Aorta (tissue), 5 donors: ENCODE measurements at regions not wholly inside any gene's neighbourhood (a gene's known extent, or its start where the extent isn't known, plus 50 kb on each side); places are given as distances from the start of the nearest gene placed in this dataset.

ENCODE experiments used
- ATAC-seq: fragments of 200-7000 bp; cut with Tn5 transposase; one replicate; pipeline ENCODE4 v1.9.1; 2022; ENCODE audit warnings: moderate library complexity; ENCODE audit not compliant: low FRiP score
- DNase-seq, 2 donors: peaks; one replicate each; pipeline ENCODE4 v3.0.0-alpha.2; 2020
- H3K27ac ChIP-seq, 2 donors: one replicate each; pipeline ENCODE4 v1.5.1; 2013; ENCODE audit warnings: low read length in 2 of 2, mild to moderate bottlenecking in 2 of 2, moderate library complexity in 2 of 2, control low read depth in 1 of 2, inconsistent platforms in 1 of 2, low read depth in 1 of 2
- H3K27me3 ChIP-seq, 2 donors: one replicate each; pipeline ENCODE4 v1.6.1; 2013; ENCODE audit warnings: control low read depth in 1 of 2, low read length in 1 of 2, mild to moderate bottlenecking in 1 of 2, moderate library complexity in 1 of 2; ENCODE audit not compliant: insufficient read depth in 2 of 2, control insufficient read depth in 1 of 2
- H3K36me3 ChIP-seq, 2 donors: one replicate each; pipeline ENCODE4 v1.6.1; 2013; ENCODE audit warnings: control low read depth in 1 of 2, low read length in 1 of 2, mild to moderate bottlenecking in 1 of 2; ENCODE audit not compliant: insufficient read depth in 2 of 2, control insufficient read depth in 1 of 2
- H3K4me1 ChIP-seq, 2 donors: one replicate each; pipeline ENCODE4 v1.6.1; 2013; ENCODE audit warnings: low read length in 2 of 2, control low read depth in 1 of 2, mild to moderate bottlenecking in 1 of 2, moderate library complexity in 1 of 2; ENCODE audit not compliant: insufficient read depth in 2 of 2, control insufficient read depth in 1 of 2
- H3K4me3 ChIP-seq, 2 donors: one replicate each; pipeline ENCODE4 v1.5.1; 2013; ENCODE audit warnings: low read length in 2 of 2, control low read depth in 1 of 2, mild to moderate bottlenecking in 1 of 2
- H3K9me3 ChIP-seq: one replicate; pipeline ENCODE4 v1.6.1; 2013; ENCODE audit warnings: mild to moderate bottlenecking, low read length; ENCODE audit not compliant: control insufficient read depth
- WGBS, 2 donors: extraction: QIAGEN DNeasy Blood & Tissue Kit; methylation state at CpG; one replicate each; pipeline ENCODE4 v1.1.7; 2013; 5-methylcytosine and 5-hydroxymethylcytosine counted together
- intact Hi-C, 2 donors: fragments of 100-400 bp; cut with DNase I; formaldehyde crosslinking; loops; one replicate each; pipeline versions ENCODE4 v1.14.2 to v1.15.0; 2022
- donor health status: healthy with polysubstance abuse.
- donor health status: Bipolar disorder and iron deficiency.
- donor health status: DM: no; HTN: no; CAD: no.
- donor health status: DM: no; HTN: no; CAD: no.
- donor health status: DM: yes; HTN: yes; CAD: no.

DNA sequence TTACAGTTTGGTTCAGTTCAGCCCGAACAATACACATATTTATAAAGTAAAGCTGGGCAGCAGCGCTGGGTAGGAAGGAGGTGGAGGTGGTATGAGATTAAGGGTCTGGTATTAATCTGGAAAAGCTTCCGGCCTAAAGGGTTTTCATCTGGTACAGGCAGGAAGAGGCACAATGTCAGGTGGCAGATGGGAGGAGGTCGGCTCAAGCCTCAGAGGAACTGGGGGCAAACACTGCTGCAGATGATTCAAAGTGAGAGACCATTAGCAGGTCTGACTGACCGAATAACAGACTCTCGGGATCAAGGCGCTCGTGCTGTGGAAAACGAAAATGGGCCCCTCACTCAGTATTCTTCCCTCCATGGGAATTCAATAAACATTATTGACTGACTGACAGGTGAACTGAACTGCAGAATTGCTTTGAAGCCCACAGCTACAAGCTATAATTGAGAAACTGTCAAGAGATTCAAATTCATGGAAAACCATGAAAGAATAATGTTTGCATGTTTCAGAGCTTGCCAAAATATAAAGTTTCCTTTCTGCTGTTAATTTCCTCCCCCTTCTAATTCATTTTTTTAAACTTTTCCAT lies 75.3 kb downstream of the TMEM167A start:
- Histone ChIP-seq H3K36me3 (no peaks in the 10 kb centered on the region), H3K4me1 (peaks cover 0 to 4% of the 10 kb centered on the region in 2 donors), H3K27ac (no peak overlapping the region), H3K9me3 (no peaks in the 10 kb centered on the region), H3K27me3 (no peaks in the 10 kb centered on the region), H3K4me3 (no peak overlapping the region)
- intact Hi-C loops: no loop called here
- WGBS, 2 donors: 92 to 93% methylated on average over 9 of the region's 9 CpGs
- ATAC-seq (no peak), DNase-seq (no peak)

- Histone ChIP-seq H3K9me3 (no peaks in the 10 kb centered on the region), H3K4me3 (no peak overlapping the region), H3K36me3 (no peaks in the 10 kb centered on the region), H3K27me3 (no peaks in the 10 kb centered on the region), H3K27ac (no peak overlapping the region), H3K4me1 (peaks cover 0 to 4% of the 10 kb centered on the region in 2 donors)
- 92 to 100% methylated on average over 1 of the region's 1 CpG for WGBS, 2 donors
- DNase-seq (no peak), ATAC-seq (no peak)
- intact Hi-C loops: no loop called here
Measured at GRCh38 chr5:83000922-83001321, 76.3 kb downstream of the TMEM167A start.

DNA sequence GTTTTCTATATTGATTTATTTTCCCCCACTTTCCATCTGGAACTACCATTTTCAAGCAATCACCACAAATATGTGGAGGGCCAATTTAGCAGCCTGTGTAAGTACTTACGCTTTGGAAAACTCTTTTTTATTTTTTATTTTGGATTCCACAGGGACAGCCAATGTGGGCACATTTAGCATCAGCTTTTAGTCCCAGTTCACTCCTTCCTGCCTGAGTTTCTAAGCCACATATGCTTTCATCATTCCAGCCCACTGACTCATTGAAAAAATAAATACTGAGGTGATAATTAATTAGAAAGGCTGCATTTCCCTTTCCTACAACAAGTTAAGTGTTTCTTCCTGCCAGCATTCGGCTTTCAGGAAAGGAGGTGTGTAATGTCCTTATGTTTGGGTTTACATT lies 76.8 kb downstream of the TMEM167A start:
- H3K9me3 ChIP-seq: no peaks in the 10 kb centered on the region
- intact Hi-C loops: no loop called here
- no peaks in the 10 kb centered on the region for H3K36me3 ChIP-seq
- DNase-seq: no peak
- ATAC-seq: no peak
- WGBS, 2 donors: 31 to 36% methylated on average over 2 of the region's 2 CpGs
- H3K4me1 ChIP-seq: peaks cover 0 to 4% of the 10 kb centered on the region in 2 donors
- no peaks in the 10 kb centered on the region for H3K27me3 ChIP-seq
- no peak overlapping the region for H3K27ac ChIP-seq
- H3K4me3 ChIP-seq: no peak overlapping the region

GRCh38 chr5:82993416-82993815 lies 83.8 kb downstream of the TMEM167A start:
- Histone ChIP-seq H3K36me3 (no peaks in the 10 kb centered on the region), H3K27ac (no peak overlapping the region), H3K4me3 (no peak overlapping the region), H3K9me3 (no peaks in the 10 kb centered on the region), H3K27me3 (no peaks in the 10 kb centered on the region), H3K4me1 (no peaks in the 10 kb centered on the region)
- no peak for ATAC-seq
- no peak for DNase-seq
- intact Hi-C loops: no loop called here
- WGBS, 2 donors: 59 to 74% methylated on average over 1 of the region's 1 CpG

DNA sequence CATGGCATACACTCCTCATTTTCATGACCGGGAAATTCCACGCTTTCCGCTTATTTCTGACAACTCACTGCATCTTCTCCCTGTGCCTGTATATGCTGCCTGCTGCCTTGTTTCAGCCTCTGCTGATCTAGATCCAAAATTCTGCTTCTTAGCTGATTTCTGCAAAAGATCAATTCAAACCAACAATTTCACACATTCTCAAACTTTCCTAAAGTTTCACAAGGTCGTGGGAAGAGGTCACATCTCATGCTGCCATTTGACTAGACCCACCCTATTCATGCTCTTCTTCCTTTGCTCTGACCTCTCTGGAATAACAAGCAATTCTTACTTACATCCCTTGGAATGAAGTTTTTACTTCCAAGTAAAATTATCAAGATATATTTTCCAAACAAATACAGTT lies 84.5 kb downstream of the TMEM167A start:
- Histone ChIP-seq H3K27me3 (no peaks in the 10 kb centered on the region), H3K36me3 (no peaks in the 10 kb centered on the region), H3K27ac (no peak overlapping the region), H3K9me3 (no peaks in the 10 kb centered on the region), H3K4me3 (no peak overlapping the region), H3K4me1 (no peaks in the 10 kb centered on the region)
- 70 to 79% methylated on average over 4 of the region's 4 CpGs for WGBS, 2 donors
- intact Hi-C loops: no loop called here
- DNase-seq: no peak
- no peak for ATAC-seq

- 51 to 53% methylated on average over 8 of the region's 8 CpGs for WGBS, 2 donors
- no peaks in the 10 kb centered on the region for H3K4me1 ChIP-seq
- no peaks in the 10 kb centered on the region for H3K36me3 ChIP-seq
- no peaks in the 10 kb centered on the region for H3K9me3 ChIP-seq
- intact Hi-C loops: no loop called here
- ATAC-seq (no peak), DNase-seq (no peak)
- no peak overlapping the region for H3K4me3 ChIP-seq
- H3K27me3 ChIP-seq: no peaks in the 10 kb centered on the region
- no peak overlapping the region for H3K27ac ChIP-seq
Measured at GRCh38 chr5:82991678-82992323, 85.4 kb downstream of the TMEM167A start.

- no peak for ATAC-seq
- no peak for DNase-seq
- H3K36me3 ChIP-seq: no peaks in the 10 kb centered on the region
- intact Hi-C loops: no loop called here
- H3K27me3 ChIP-seq: no peaks in the 10 kb centered on the region
- 60 to 78% methylated on average over 4 of the region's 4 CpGs for WGBS, 2 donors
- no peaks in the 10 kb centered on the region for H3K9me3 ChIP-seq
- no peak overlapping the region for H3K27ac ChIP-seq
- no peak overlapping the region for H3K4me3 ChIP-seq
- H3K4me1 ChIP-seq: no peaks in the 10 kb centered on the region
Measured at GRCh38 chr5:82991059-82991458, 86.1 kb downstream of the TMEM167A start.

GRCh38 chr5:82987188-82987587 lies 90.0 kb downstream of the TMEM167A start:
- Histone ChIP-seq H3K36me3 (no peaks in the 10 kb centered on the region), H3K27ac (no peak overlapping the region), H3K4me1 (no peaks in the 10 kb centered on the region), H3K4me3 (no peak overlapping the region), H3K27me3 (no peaks in the 10 kb centered on the region), H3K9me3 (no peaks in the 10 kb centered on the region)
- intact Hi-C loops: no loop called here
- WGBS, 2 donors: 98% methylated on average over 2 of the region's 2 CpGs
- ATAC-seq (no peak), DNase-seq (no peak)

- H3K9me3 ChIP-seq: no peaks in the 10 kb centered on the region
- ATAC-seq (no peak), DNase-seq (no peak)
- no peaks in the 10 kb centered on the region for H3K36me3 ChIP-seq
- no peaks in the 10 kb centered on the region for H3K4me1 ChIP-seq
- no peaks in the 10 kb centered on the region for H3K27me3 ChIP-seq
- intact Hi-C loops: no loop called here
- no peak overlapping the region for H3K27ac ChIP-seq
- no peak overlapping the region for H3K4me3 ChIP-seq
Measured at GRCh38 chr5:82986404-82986803, 90.8 kb downstream of the TMEM167A start.
